Smooth muscle cell (in vitro differentiated cells): ENCODE measurements at regions not wholly inside any gene's neighbourhood (a gene's known extent, or its start where the extent isn't known, plus 50 kb on each side); places are given as distances from the start of the nearest gene placed in this dataset.

Experiments used
- DNase-seq: peaks from one replicate; lab custom pipeline; 2025; ENCODE audit not compliant: unreplicated experiment; lab: John Stamatoyannopoulos, UW
- H2AFZ ChIP-seq: fragments of 200-600 bp; sonication (generic); 2 replicates; pipeline ENCODE4 v1.6.0; 2016; ENCODE audit warnings: antibody characterized with exemption, low read depth, mild to moderate bottlenecking
- H3F3A ChIP-seq: fragments of 200-600 bp; sonication (generic); 2 replicates; pipeline ENCODE4 v1.6.0; 2017; ENCODE audit warnings: antibody characterized with exemption, low read depth
- H3K27ac ChIP-seq: fragments of 200-600 bp; sonication (generic); 2 replicates; pipeline ENCODE4 v1.5.1; 2016; ENCODE audit warnings: low read depth, mild to moderate bottlenecking
- H3K27me3 ChIP-seq: fragments of 200-600 bp; sonication (generic); 2 replicates; pipeline ENCODE4 v1.6.1; 2016; ENCODE audit warnings: low read depth, mild to moderate bottlenecking
- H3K36me3 ChIP-seq: fragments of 200-600 bp; sonication (generic); 2 replicates; pipeline ENCODE4 v1.5.1; 2016; ENCODE audit warnings: low read depth
- H3K4me1 ChIP-seq: fragments of 200-600 bp; sonication (generic); 2 replicates; pipeline ENCODE4 v1.5.1; 2016; ENCODE audit warnings: low read depth
- H3K4me2 ChIP-seq: fragments of 200-600 bp; sonication (generic); 2 replicates; pipeline ENCODE4 v1.6.0; 2016; ENCODE audit warnings: mild to moderate bottlenecking
- H3K4me3 ChIP-seq: fragments of 200-600 bp; sonication (generic); 2 replicates; pipeline ENCODE4 v1.5.1; 2016; ENCODE audit warnings: mild to moderate bottlenecking
- H3K79me2 ChIP-seq: fragments of 200-600 bp; sonication (generic); 2 replicates; pipeline ENCODE4 v1.6.0; 2016; ENCODE audit warnings: low read depth, mild to moderate bottlenecking
- H3K9ac ChIP-seq: fragments of 200-600 bp; sonication (generic); 2 replicates; pipeline ENCODE4 v1.6.0; 2016; ENCODE audit warnings: low read depth
- H3K9me3 ChIP-seq: fragments of 200-600 bp; sonication (generic); replicated peaks from 2 replicates; pipeline ENCODE4 v1.5.1; 2016; ENCODE audit warnings: low read depth
- H4K20me1 ChIP-seq: fragments of 200-600 bp; sonication (generic); 2 replicates; pipeline ENCODE4 v1.6.0; 2016; ENCODE audit warnings: low read depth
- WGBS: methylation state at CpG from one replicate; pipeline ENCODE4 v1.1.7; 2016; ENCODE audit warnings: low lambda C conversion rate; 5-methylcytosine and 5-hydroxymethylcytosine counted together
- TF ChIP-seq, protein P1 (sequence below): fragments of 200-600 bp; sonication (generic); IDR thresholded peaks from 2 replicates; pipeline ENCODE4 v1.5.1; 2017; ENCODE audit warnings: borderline replicate concordance, mild to moderate bottlenecking, antibody characterized with exemption; ENCODE audit not compliant: insufficient read depth, poor library complexity, severe bottlenecking

DNA sequence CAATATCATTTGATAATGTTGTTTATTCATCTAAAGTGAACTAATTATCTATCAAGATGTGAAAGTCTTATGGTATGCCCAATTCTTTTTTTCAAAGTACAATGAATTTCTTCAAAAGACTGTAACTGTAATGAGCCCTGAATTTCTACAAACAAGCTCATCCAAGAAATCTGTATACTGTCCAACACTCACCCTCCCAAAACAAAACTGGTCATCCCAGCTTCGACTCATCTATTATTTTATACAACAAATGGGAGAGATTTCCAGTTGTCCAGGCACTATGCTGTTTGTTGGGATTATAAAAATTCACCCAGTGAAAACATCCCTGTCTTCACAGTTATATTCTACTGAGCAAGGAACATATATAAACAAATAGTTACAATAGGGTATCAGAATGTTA is 806.9 kb downstream of the TNS3 start:
- H3K9ac ChIP-seq = no peak overlapping the region
- no peaks in the 10 kb centered on the region for H4K20me1 ChIP-seq
- DNase-seq = no peak
- H3F3A ChIP-seq = no peaks in the 10 kb centered on the region
- no peaks in the 10 kb centered on the region for H3K79me2 ChIP-seq
- no peaks in the 10 kb centered on the region for H3K4me1 ChIP-seq
- no peak overlapping the region for H3K4me2 ChIP-seq
- 80% methylated on average over 1 of the region's 1 CpG for WGBS
- H2AFZ ChIP-seq = no peak overlapping the region
- H3K27ac ChIP-seq = no peak overlapping the region
- no peaks in the 10 kb centered on the region for H3K9me3 ChIP-seq
- no peak overlapping the region for H3K4me3 ChIP-seq
- no peaks in the 10 kb centered on the region for H3K36me3 ChIP-seq
- no peaks in the 10 kb centered on the region for H3K27me3 ChIP-seq
- TF ChIP-seq, protein P1, sequence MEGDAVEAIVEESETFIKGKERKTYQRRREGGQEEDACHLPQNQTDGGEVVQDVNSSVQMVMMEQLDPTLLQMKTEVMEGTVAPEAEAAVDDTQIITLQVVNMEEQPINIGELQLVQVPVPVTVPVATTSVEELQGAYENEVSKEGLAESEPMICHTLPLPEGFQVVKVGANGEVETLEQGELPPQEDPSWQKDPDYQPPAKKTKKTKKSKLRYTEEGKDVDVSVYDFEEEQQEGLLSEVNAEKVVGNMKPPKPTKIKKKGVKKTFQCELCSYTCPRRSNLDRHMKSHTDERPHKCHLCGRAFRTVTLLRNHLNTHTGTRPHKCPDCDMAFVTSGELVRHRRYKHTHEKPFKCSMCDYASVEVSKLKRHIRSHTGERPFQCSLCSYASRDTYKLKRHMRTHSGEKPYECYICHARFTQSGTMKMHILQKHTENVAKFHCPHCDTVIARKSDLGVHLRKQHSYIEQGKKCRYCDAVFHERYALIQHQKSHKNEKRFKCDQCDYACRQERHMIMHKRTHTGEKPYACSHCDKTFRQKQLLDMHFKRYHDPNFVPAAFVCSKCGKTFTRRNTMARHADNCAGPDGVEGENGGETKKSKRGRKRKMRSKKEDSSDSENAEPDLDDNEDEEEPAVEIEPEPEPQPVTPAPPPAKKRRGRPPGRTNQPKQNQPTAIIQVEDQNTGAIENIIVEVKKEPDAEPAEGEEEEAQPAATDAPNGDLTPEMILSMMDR = no peak

DNA sequence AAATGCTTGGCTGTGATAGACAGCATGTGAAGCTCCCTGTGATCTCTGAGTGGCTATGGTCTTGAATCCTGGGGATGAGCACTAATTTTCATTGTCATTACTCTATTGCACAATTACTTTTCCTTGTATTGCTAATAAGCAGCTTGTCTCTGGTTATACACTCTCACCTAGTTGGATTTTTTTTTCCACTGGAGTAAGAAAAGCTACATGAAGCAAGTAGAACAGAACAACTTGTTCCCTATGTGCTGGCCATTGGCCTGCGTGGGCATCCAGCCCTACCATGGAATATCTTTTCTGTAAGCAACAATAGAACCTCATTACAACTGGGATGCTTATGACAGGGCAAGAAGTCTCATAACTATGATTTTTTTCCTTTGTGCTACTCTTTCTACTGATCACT is 807.4 kb downstream of the TNS3 start:
- Histone ChIP-seq H2AFZ (no peak overlapping the region), H3K4me3 (no peak overlapping the region), H3K9ac (no peak overlapping the region), H3K36me3 (no peaks in the 10 kb centered on the region), H3K4me1 (no peaks in the 10 kb centered on the region), H3K27ac (no peak overlapping the region), H3K27me3 (no peaks in the 10 kb centered on the region), H4K20me1 (no peaks in the 10 kb centered on the region), H3K9me3 (no peaks in the 10 kb centered on the region), H3K4me2 (no peak overlapping the region), H3F3A (no peaks in the 10 kb centered on the region), H3K79me2 (no peaks in the 10 kb centered on the region)
- 100% methylated on average over 1 of the region's 1 CpG for WGBS
- no peak for DNase-seq
- TF ChIP-seq, protein P1 = no peak

GRCh38 chr7:46772776-46773175 is 809.1 kb downstream of the TNS3 start:
- H3K79me2 ChIP-seq = no peaks in the 10 kb centered on the region

GRCh38 chr7:46767071-46767470 is 814.8 kb downstream of the TNS3 start:
- no peak overlapping the region for H3K4me2 ChIP-seq
- no peak overlapping the region for H2AFZ ChIP-seq
- TF ChIP-seq, protein P1 = no peak
- H3F3A ChIP-seq = no peaks in the 10 kb centered on the region
- H3K79me2 ChIP-seq = no peaks in the 10 kb centered on the region
- H3K27me3 ChIP-seq = no peaks in the 10 kb centered on the region
- no peaks in the 10 kb centered on the region for H3K4me1 ChIP-seq
- H3K27ac ChIP-seq = no peak overlapping the region
- DNase-seq = no peak
- no peaks in the 10 kb centered on the region for H3K9me3 ChIP-seq
- H3K4me3 ChIP-seq = no peak overlapping the region
- no peak overlapping the region for H3K9ac ChIP-seq
- WGBS = 46% methylated on average over 1 of the region's 1 CpG
- H3K36me3 ChIP-seq = no peaks in the 10 kb centered on the region
- no peaks in the 10 kb centered on the region for H4K20me1 ChIP-seq

More at GRCh38 chr7:46772776-46773175, 809.1 kb downstream of the TNS3 start:
- no peak overlapping the region for H3K4me3 ChIP-seq
- H3K4me2 ChIP-seq = no peak overlapping the region
- TF ChIP-seq, protein P1 = no peak
- H3K27me3 ChIP-seq = no peaks in the 10 kb centered on the region
- H3K9me3 ChIP-seq = no peaks in the 10 kb centered on the region
- no peaks in the 10 kb centered on the region for H3K4me1 ChIP-seq
- H3K9ac ChIP-seq = no peak overlapping the region
- DNase-seq = no peak
- no peaks in the 10 kb centered on the region for H3F3A ChIP-seq
- H3K27ac ChIP-seq = peak overlapping the region; percentile 17
- H4K20me1 ChIP-seq = no peaks in the 10 kb centered on the region
- peak overlapping the region; percentile 67 for H2AFZ ChIP-seq
- no peaks in the 10 kb centered on the region for H3K36me3 ChIP-seq
- 85% methylated on average over 1 of the region's 1 CpG for WGBS
